Activated T-cell treated with anti-CD3 and anti-CD28 coated beads, Interleukin-2, amount 50 U/mL, for 72 hours (primary cell): ENCODE measurements at regions not wholly inside any gene's neighbourhood (a gene's known extent, or its start where the extent isn't known, plus 50 kb on each side); places are given as distances from the start of the nearest gene placed in this dataset.

Source experiments
- ATAC-seq, 2 donors: fragments of 150-1000 bp; cut with Tn5 transposase; replicated peaks in 1 of 2; 2 replicates each; pipeline ENCODE4 v1.10.0; 2021; ENCODE audit warnings: moderate library complexity in 2 of 2, mild to moderate bottlenecking in 1 of 2
- DNase-seq, 2 donors: peaks; one replicate each; pipeline ENCODE4 v3.0.0; 2021 to 2022; ENCODE audit warnings: mixed read lengths in 1 of 2
- H3K27ac Mint-ChIP-seq: one replicate; pipeline ENCODE4 v1.8.0; 2022; ENCODE audit warnings: mild to moderate bottlenecking, moderate library complexity, mixed read lengths
- H3K27me3 Mint-ChIP-seq: one replicate; pipeline ENCODE4 v1.8.0; 2022; ENCODE audit warnings: low read depth, mixed read lengths
- H3K36me3 Mint-ChIP-seq, 2 donors: one replicate each; pipeline ENCODE4 v1.8.0; 2022; ENCODE audit warnings: mixed read lengths in 2 of 2, mild to moderate bottlenecking in 1 of 2; ENCODE audit not compliant: insufficient read depth in 2 of 2
- H3K4me1 Mint-ChIP-seq: one replicate; pipeline ENCODE4 v1.8.0; 2022; ENCODE audit warnings: low read depth, mixed read lengths
- H3K4me3 Mint-ChIP-seq, 2 donors: one replicate each; pipeline ENCODE4 v1.8.0; 2022; ENCODE audit warnings: mild to moderate bottlenecking in 2 of 2, mixed read lengths in 2 of 2, moderate library complexity in 2 of 2
- H3K9me3 Mint-ChIP-seq, 2 donors: one replicate each; pipeline ENCODE4 v1.8.0; 2022; ENCODE audit warnings: mixed read lengths in 2 of 2

- Mint-ChIP-seq H3K4me3 (no peak overlapping the region), H3K9me3 (peaks cover 0 to 4% of the 10 kb centered on the region in 2 donors), H3K27ac (no peak overlapping the region), H3K4me1 (no peaks in the 10 kb centered on the region), H3K27me3 (peaks cover 8% of the 10 kb centered on the region), H3K36me3 (no peaks in the 10 kb centered on the region)
- no peak for DNase-seq
- no peak for ATAC-seq
These were observed 590.3 kb downstream of the AJAP1 start for GRCh38 chr1:5244631-5245285.

GRCh38 chr1:5242850-5243249 is 588.4 kb downstream of the AJAP1 start:
- Mint-ChIP-seq H3K9me3 (no peaks in the 10 kb centered on the region), H3K36me3 (no peaks in the 10 kb centered on the region), H3K4me1 (no peaks in the 10 kb centered on the region), H3K27me3 (peaks cover 8% of the 10 kb centered on the region), H3K4me3 (no peak overlapping the region), H3K27ac (no peak overlapping the region)
- DNase-seq, result no peak
- no peak for ATAC-seq

GRCh38 chr1:5239911-5240310 is 585.5 kb downstream of the AJAP1 start:
- Mint-ChIP-seq H3K9me3 (no peaks in the 10 kb centered on the region), H3K36me3 (no peaks in the 10 kb centered on the region), H3K4me1 (no peaks in the 10 kb centered on the region), H3K27me3 (no peaks in the 10 kb centered on the region), H3K27ac (no peak overlapping the region), H3K4me3 (no peak overlapping the region)
- ATAC-seq (no peak), DNase-seq (no peak)

- ATAC-seq (no peak), DNase-seq (no peak)
- H3K4me1 Mint-ChIP-seq, result no peaks in the 10 kb centered on the region
- peaks cover 0 to 5% of the 10 kb centered on the region in 2 donors for H3K36me3 Mint-ChIP-seq
- H3K27ac Mint-ChIP-seq, result no peak overlapping the region
- H3K4me3 Mint-ChIP-seq, result no peak overlapping the region
- no peaks in the 10 kb centered on the region for H3K27me3 Mint-ChIP-seq
- H3K9me3 Mint-ChIP-seq, result peaks cover 5 to 8% of the 10 kb centered on the region in 2 donors
These were observed 584.1 kb downstream of the AJAP1 start for GRCh38 chr1:5238351-5239130.

DNA sequence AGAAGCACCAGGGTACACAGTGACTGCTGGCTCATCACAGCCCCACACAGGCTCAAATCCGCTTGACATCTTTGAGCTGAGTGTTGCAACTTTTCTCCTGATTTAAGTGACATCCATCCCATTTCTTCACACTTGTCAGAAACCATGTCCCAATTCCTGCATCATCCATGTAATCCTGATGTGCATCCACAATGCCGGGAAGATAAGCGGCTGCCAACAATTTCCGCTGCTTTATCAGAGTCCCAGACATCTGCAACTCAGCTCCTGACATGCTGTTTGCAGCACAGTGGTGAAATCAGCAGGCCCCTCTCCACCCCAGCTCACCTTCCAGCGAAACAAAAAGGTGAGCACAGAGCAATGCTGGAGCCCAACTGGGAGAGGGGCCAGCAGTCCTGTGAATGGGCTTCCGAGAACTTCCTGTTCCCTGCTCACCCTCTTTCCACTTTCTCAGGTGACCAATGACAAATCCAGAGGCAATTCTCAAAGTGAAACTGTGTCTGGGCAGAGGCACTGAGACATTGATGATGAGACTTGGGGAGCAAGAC is 581.0 kb downstream of the AJAP1 start:
- Mint-ChIP-seq H3K27me3 (no peaks in the 10 kb centered on the region), H3K27ac (no peak overlapping the region), H3K4me3 (no peak overlapping the region), H3K4me1 (no peaks in the 10 kb centered on the region), H3K9me3 (peaks cover 10 to 12% of the 10 kb centered on the region in 2 donors), H3K36me3 (peaks cover 0 to 9% of the 10 kb centered on the region in 2 donors)
- DNase-seq (no peak), ATAC-seq (no peak)

DNA sequence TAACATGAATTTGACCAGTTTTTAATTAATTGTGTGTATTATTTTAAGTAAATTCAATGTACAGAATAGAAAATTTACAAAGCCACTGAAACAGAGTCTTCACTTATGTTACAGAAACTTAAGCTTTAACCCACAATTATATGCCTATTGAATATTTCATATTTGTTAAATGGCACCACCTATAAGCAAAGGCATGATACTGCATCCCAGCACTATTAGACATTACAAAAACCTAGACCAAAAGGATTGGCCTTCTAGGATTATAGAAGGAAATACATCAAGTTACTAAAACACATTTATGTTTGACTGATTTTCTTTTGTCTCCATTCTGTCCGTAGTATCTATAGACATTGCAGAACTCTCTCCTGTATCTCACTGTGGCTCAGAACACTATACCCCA is 578.1 kb downstream of the AJAP1 start:
- ATAC-seq (no peak), DNase-seq (no peak)
- H3K4me1 Mint-ChIP-seq, result no peaks in the 10 kb centered on the region
- no peak overlapping the region for H3K4me3 Mint-ChIP-seq
- peaks cover 0 to 9% of the 10 kb centered on the region in 2 donors for H3K36me3 Mint-ChIP-seq
- no peak overlapping the region for H3K27ac Mint-ChIP-seq
- H3K27me3 Mint-ChIP-seq, result peaks cover 8% of the 10 kb centered on the region
- peaks cover 10 to 12% of the 10 kb centered on the region in 2 donors for H3K9me3 Mint-ChIP-seq

- Mint-ChIP-seq H3K36me3 (peaks cover 0 to 9% of the 10 kb centered on the region in 2 donors), H3K9me3 (peaks cover 10 to 12% of the 10 kb centered on the region in 2 donors), H3K4me3 (no peak overlapping the region), H3K4me1 (no peaks in the 10 kb centered on the region), H3K27me3 (peaks cover 8% of the 10 kb centered on the region), H3K27ac (no peak overlapping the region)
- ATAC-seq (no peak), DNase-seq (no peak)
These were observed 577.3 kb downstream of the AJAP1 start for GRCh38 chr1:5231541-5232315.

- no peaks in the 10 kb centered on the region for H3K4me1 Mint-ChIP-seq
- DNase-seq (no peak), ATAC-seq (no peak)
- H3K27ac Mint-ChIP-seq, result no peak overlapping the region
- H3K27me3 Mint-ChIP-seq, result peaks cover 20% of the 10 kb centered on the region
- no peaks in the 10 kb centered on the region for H3K36me3 Mint-ChIP-seq
- H3K4me3 Mint-ChIP-seq, result no peak overlapping the region
- no peaks in the 10 kb centered on the region for H3K9me3 Mint-ChIP-seq
These were observed 572.7 kb downstream of the AJAP1 start for GRCh38 chr1:5227114-5227513.

DNA sequence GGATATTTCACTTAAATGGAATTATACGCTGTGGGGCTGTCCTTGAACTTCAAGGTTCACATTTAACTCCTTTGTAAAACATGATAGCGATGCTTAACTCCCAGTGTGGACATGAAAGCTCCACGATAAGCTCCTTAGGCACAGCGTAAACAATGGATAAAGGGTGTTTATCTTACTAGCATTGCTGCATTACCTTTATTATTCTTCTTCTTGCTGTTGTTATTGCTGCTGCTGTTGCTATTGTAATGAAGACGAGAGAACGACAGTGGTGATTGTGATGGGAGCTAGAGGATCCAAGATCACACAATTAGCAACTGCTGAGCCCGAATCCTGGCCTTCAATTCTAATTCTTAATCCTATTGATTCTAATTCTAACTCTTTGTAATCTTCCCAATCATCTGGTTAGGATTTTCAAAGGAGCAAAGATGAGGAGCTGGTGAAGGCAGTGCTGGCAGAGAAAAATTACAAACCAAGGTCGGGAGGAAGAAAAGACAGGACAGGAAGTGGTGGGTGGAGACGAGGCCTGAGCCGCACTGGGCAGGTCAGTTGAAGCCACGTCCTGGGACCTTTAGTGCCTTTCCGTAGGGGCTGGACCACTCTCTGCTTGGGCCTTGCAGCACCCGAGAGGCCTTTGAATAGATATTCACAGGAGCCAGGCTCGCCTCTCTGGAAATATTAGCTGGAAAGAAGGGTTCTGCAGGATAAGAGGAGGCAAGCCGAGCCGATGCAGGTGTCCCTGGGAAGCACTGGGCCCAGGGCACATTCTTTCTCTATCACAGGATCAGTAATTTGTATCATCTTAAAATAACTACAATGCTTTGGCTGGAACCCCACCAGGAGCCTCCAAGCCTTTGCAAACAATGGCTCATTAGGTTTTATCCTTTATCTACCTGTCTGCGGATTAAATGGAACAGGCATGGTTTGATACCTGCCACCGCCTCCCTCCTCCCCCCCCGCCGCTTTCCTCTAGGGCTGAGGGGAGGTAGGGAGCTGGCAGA is 571.6 kb downstream of the AJAP1 start:
- H3K4me1 Mint-ChIP-seq, result no peaks in the 10 kb centered on the region
- H3K27me3 Mint-ChIP-seq, result peaks cover 20% of the 10 kb centered on the region
- H3K9me3 Mint-ChIP-seq, result no peaks in the 10 kb centered on the region
- ATAC-seq (no peak), DNase-seq (no peak)
- no peak overlapping the region for H3K27ac Mint-ChIP-seq
- no peak overlapping the region for H3K4me3 Mint-ChIP-seq
- H3K36me3 Mint-ChIP-seq, result no peaks in the 10 kb centered on the region

GRCh38 chr1:5223206-5223605 is 568.8 kb downstream of the AJAP1 start:
- H3K36me3 Mint-ChIP-seq, result no peaks in the 10 kb centered on the region
- H3K4me3 Mint-ChIP-seq, result no peak overlapping the region
- ATAC-seq (no peak), DNase-seq (no peak)
- no peak overlapping the region for H3K27ac Mint-ChIP-seq
- no peaks in the 10 kb centered on the region for H3K4me1 Mint-ChIP-seq
- no peaks in the 10 kb centered on the region for H3K9me3 Mint-ChIP-seq
- H3K27me3 Mint-ChIP-seq, result peaks cover 12% of the 10 kb centered on the region

GRCh38 chr1:5222626-5223025 is 568.2 kb downstream of the AJAP1 start:
- Mint-ChIP-seq H3K27ac (no peak overlapping the region), H3K9me3 (no peaks in the 10 kb centered on the region), H3K4me1 (no peaks in the 10 kb centered on the region), H3K27me3 (peaks cover 12% of the 10 kb centered on the region), H3K36me3 (no peaks in the 10 kb centered on the region), H3K4me3 (no peak overlapping the region)
- ATAC-seq (no peak), DNase-seq (no peak)

- H3K4me1 Mint-ChIP-seq, result no peaks in the 10 kb centered on the region
- no peaks in the 10 kb centered on the region for H3K36me3 Mint-ChIP-seq
- H3K27ac Mint-ChIP-seq, result no peak overlapping the region
- H3K9me3 Mint-ChIP-seq, result no peaks in the 10 kb centered on the region
- ATAC-seq (no peak), DNase-seq (no peak)
- H3K4me3 Mint-ChIP-seq, result no peak overlapping the region
- peaks cover 12% of the 10 kb centered on the region for H3K27me3 Mint-ChIP-seq
These were observed 567.0 kb downstream of the AJAP1 start for GRCh38 chr1:5221451-5221850.
